ENCODE measurements at regions not wholly inside any gene's neighbourhood (a gene's known extent, or its start where the extent isn't known, plus 50 kb on each side); places are given as distances from the start of the nearest gene placed in this dataset.

DNA sequence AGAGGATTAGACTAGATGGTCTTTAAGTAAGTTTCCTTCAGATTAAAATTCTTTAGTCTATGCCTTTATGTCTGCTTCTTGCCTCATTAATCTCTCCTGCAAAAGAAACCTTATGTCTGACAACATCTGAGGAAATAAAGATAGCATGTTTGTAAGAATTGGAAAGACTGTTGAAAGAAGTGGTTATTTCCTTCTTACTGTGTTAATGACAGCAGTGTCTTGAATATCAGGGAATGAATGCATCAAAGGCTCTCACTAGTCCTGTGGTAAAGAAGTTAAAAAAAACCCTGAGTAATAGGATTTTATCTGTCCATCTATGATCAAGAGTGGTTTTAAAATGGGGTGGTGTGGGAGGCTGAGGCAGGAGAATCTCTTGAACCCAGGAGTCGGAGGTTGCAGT is 302.0 kb downstream of the PRL start (continued):
- no peak for TF ChIP-seq POU6F1 (CRISPR knock-in tag; IDR thresholded peaks at IDR 0.05; ENCODE audit: borderline replicate concordance, low read depth)
- no peak for TF ChIP-seq PATZ1 (CRISPR knock-in tag; IDR thresholded peaks at IDR 0.05; ENCODE audit: borderline replicate concordance)
- no peak for TF ChIP-seq OSR1 (CRISPR knock-in tag; IDR thresholded peaks at IDR 0.05)
- TF ChIP-seq ZC3H10 (CRISPR knock-in tag; IDR thresholded peaks at IDR 0.05), result no peak
- TF ChIP-seq ZNF8 (CRISPR knock-in tag; IDR thresholded peaks at IDR 0.05), result no peak

DNA sequence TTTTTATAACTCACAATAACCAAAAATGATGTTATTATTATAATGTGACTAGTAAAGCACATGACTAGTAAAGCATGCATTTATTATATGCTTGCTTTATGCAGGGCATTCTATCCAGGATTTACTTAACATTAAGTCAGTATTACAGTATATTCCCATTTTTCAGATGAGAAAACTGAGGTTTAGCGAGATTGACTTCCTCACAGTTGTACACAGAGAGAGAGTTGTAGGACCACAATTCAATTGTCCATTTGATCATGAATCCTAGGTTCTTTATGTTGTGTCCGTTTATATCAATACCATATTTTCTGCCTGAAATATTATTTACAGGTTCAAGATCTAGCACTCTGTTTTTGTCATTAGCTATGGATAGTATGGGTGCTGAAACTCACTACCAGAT is 301.5 kb downstream of the PRL start:
- TF ChIP-seq BACH2 (CRISPR knock-in tag; IDR thresholded peaks at IDR 0.05; ENCODE audit: borderline replicate concordance), result no peak
- no peak for TF ChIP-seq CSRNP3 (CRISPR knock-in tag; IDR thresholded peaks at IDR 0.05)
- TF ChIP-seq ISL1 (CRISPR knock-in tag; IDR thresholded peaks at IDR 0.05), result no peak
- TF ChIP-seq POU6F1 (CRISPR knock-in tag; IDR thresholded peaks at IDR 0.05; ENCODE audit: borderline replicate concordance, low read depth), result no peak
- no peak for TF ChIP-seq ZNF565 (CRISPR knock-in tag; conservative IDR thresholded peaks at IDR 0.05; ENCODE audit: low read depth)
- TF ChIP-seq ARNTL (CRISPR knock-in tag; IDR thresholded peaks at IDR 0.05; ENCODE audit: borderline replicate concordance, low read depth), result no peak
- no peak for TF ChIP-seq GLIS3 (CRISPR knock-in tag; IDR thresholded peaks at IDR 0.05)
- no peak for TF ChIP-seq ZFP30 (CRISPR knock-in tag; IDR thresholded peaks at IDR 0.05)
- no peak for TF ChIP-seq RARB (CRISPR knock-in tag; IDR thresholded peaks at IDR 0.05)
- TF ChIP-seq CREB5 (CRISPR knock-in tag; IDR thresholded peaks at IDR 0.05; ENCODE audit: low read depth), result no peak
- no peak for TF ChIP-seq OSR1 (CRISPR knock-in tag; IDR thresholded peaks at IDR 0.05)
- no peak for TF ChIP-seq ZNF8 (CRISPR knock-in tag; IDR thresholded peaks at IDR 0.05)
- no peak for TF ChIP-seq ZC3H10 (CRISPR knock-in tag; IDR thresholded peaks at IDR 0.05)
- no peak for TF ChIP-seq TOX (CRISPR knock-in tag; IDR thresholded peaks at IDR 0.05; ENCODE audit: borderline replicate concordance)
- TF ChIP-seq, protein P1, sequence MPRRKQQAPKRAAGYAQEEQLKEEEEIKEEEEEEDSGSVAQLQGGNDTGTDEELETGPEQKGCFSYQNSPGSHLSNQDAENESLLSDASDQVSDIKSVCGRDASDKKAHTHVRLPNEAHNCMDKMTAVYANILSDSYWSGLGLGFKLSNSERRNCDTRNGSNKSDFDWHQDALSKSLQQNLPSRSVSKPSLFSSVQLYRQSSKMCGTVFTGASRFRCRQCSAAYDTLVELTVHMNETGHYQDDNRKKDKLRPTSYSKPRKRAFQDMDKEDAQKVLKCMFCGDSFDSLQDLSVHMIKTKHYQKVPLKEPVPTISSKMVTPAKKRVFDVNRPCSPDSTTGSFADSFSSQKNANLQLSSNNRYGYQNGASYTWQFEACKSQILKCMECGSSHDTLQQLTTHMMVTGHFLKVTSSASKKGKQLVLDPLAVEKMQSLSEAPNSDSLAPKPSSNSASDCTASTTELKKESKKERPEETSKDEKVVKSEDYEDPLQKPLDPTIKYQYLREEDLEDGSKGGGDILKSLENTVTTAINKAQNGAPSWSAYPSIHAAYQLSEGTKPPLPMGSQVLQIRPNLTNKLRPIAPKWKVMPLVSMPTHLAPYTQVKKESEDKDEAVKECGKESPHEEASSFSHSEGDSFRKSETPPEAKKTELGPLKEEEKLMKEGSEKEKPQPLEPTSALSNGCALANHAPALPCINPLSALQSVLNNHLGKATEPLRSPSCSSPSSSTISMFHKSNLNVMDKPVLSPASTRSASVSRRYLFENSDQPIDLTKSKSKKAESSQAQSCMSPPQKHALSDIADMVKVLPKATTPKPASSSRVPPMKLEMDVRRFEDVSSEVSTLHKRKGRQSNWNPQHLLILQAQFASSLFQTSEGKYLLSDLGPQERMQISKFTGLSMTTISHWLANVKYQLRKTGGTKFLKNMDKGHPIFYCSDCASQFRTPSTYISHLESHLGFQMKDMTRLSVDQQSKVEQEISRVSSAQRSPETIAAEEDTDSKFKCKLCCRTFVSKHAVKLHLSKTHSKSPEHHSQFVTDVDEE (CRISPR knock-in tag; IDR thresholded peaks at IDR 0.05), result no peak
- no peak for TF ChIP-seq ESRRG (CRISPR knock-in tag; IDR thresholded peaks at IDR 0.05)
- TF ChIP-seq CSDC2 (CRISPR knock-in tag; IDR thresholded peaks at IDR 0.05), result no peak
- no peak for ATAC-seq

GRCh38 chr6:21996425-21997118 is 300.3 kb downstream of the PRL start:
- peak; percentile 60 for ATAC-seq
- TF ChIP-seq CREB5 (CRISPR knock-in tag; IDR thresholded peaks at IDR 0.05; ENCODE audit: low read depth) (0 out of 2 replicates have a peak, but pooled peaks have one; percentile 23), SNAI2 (CRISPR knock-in tag; IDR thresholded peaks at IDR 0.05) (0 out of 2 replicates have a peak, but pooled peaks have one; percentile 18), ZNF8 (CRISPR knock-in tag; IDR thresholded peaks at IDR 0.05) (no peak), ZFP3 (CRISPR knock-in tag; IDR thresholded peaks at IDR 0.05) (0 out of 2 replicates have a peak, but pooled peaks have one; percentile 10), ZC3H10 (CRISPR knock-in tag; IDR thresholded peaks at IDR 0.05) (peak; percentile 76)
- TF ChIP-seq, protein P1 (CRISPR knock-in tag; IDR thresholded peaks at IDR 0.05), result peak; percentile 86
